ENCODE measurements at regions not wholly inside any gene's neighbourhood (a gene's known extent, or its start where the extent isn't known, plus 50 kb on each side); places are given as distances from the start of the nearest gene placed in this dataset.

- no peak for DNase-seq (ENCODE audit: low spot score)
Observed at GRCh38 chr17:34143430-34143829, 111.7 kb upstream of the CCL2 start.

DNA sequence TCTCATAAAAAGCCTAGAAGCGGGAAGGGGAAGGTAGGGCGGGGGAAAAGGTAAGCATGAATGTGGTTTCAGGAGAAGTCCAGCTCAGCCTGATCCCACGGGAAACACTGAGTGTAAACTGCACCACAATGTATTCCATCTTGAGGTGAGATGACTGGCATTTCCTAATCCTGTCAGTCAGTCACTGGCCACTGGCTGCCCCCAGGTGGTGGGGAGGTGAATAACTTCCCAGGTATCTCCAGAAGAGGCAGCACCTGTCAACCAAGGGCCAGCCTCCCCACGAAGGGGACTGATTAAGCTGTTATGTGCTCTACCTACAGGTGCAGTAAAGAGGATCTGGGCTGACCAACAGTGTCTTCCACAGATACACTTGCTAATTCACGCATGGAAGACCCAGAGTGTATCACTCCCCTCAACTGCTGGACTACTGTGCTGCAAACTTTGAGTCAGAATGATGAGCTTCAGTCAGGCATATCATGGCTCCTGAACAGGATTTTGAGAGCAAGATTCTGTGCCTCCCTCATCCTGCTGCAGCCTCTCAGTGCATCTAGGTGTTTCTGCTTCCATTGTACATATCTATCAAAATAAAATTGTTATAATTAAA, 108.5 kb upstream of the CCL2 start:
- no peak for DNase-seq (ENCODE audit: low spot score)

DNA sequence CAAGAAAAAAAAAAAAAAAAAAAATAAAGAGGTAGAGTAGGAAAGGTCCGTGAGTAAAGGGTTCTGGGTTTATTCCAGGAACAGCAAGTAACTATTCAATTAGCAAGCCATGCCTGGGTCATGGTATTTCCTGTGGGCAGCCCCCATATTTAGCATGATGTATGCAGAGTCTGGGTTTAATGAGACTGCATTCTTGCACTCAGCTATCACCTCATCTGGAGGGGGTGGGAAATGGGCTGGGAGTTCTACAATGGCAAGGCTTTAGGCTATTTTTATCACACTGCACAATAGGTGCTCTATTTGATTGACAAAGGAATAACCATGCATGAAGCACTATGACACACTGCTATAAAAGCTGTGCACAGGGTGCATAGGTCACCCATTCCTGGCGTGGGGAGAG, 104.0 kb upstream of the CCL2 start:
- DNase-seq (ENCODE audit: low spot score), result no peak

DNA sequence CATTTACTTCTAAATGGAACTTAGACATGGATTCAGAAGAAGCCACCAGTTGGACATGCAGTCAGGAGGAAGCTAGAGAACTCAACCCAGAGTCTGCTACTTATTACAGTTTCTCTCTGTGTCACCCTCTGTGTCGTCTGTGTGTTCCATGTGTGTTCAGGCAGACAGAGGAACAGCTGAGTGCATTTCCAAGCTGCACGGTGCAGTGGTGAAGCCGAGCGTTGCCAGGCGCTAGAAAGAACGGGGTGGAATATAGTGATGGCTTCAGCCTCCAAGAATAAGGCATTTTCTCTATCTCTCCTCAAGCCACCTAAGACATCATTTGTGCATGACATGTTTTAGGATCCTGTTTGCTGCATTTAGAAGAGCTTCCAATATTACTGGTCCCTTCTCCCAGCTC, 101.1 kb upstream of the CCL2 start:
- DNase-seq (ENCODE audit: low spot score), result no peak

DNA sequence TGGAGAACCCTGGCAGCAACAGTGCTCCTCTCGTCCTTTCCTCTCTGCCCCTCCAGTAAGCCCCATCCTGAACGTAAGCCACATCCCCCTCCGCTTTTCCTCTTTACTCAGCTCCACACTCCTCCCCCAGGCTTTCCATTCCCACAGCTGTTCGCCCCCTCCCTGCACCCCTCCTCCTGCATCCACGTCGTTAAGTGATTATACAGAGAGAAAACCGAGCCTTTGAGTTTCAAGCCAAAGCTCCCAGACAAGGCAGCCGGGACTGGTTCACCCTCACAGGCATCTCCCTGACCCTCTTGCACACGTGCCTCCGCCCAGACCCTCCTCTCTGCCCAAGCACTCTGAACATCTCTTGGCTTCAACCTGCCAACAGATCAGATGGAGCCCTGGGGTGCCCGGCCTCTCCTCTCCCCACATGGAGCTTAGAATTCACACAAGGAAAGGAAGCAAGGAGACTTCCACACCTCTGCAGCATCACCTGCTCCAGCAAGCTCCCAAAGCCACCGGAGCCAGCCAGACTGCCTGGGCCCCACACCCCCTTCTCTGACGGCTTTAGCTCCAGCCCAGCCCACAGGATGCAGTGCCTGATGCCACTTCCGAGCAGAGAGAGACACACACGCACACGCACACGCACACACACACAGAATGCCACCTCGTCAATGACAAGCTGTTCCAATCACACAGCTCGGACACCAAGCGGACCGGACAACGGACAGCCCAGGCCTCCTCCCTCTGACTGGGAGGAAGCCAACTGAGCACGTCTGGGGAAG, 99.9 kb upstream of the CCL2 start:
- DNase-seq (ENCODE audit: low spot score), result no peak

DNA sequence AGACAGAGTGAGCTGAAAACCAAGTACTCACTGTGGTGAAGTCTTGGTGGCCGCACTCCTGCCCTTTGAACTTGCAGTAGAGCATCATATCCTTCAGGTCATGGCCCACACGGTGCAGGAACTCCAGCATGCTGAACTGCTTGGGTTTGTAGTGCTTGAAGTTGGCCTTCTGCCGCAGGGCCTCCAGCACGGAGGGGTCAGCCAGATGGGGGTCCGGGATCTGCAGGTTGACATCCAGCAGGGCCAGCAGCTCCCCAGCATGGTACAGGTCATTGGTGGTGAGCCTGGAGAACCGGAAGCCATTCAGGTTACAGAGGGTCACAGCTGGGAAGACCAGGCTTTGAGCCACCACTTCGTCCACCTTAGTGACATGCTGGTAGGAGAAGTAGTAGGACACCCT, 99.1 kb upstream of the CCL2 start:
- DNase-seq (ENCODE audit: low spot score), result no peak

DNA sequence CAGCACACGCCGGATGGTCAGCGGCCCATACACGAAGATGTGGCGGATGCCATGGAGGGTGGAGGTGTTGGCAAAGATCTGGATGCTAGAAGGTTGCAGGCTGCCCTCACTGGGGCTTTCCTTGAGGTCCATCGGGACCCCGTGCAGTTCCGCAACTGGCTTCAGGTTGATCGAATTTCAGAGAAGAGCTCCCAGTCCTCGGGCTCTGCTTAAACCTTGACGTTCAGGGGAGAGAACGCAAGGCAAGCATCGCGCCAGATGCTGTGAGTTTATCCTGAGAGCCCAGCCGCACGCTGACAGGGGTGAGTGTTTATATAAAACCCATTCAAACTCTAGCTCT, 98.7 kb upstream of the CCL2 start:
- no peak for DNase-seq (ENCODE audit: low spot score)

DNA sequence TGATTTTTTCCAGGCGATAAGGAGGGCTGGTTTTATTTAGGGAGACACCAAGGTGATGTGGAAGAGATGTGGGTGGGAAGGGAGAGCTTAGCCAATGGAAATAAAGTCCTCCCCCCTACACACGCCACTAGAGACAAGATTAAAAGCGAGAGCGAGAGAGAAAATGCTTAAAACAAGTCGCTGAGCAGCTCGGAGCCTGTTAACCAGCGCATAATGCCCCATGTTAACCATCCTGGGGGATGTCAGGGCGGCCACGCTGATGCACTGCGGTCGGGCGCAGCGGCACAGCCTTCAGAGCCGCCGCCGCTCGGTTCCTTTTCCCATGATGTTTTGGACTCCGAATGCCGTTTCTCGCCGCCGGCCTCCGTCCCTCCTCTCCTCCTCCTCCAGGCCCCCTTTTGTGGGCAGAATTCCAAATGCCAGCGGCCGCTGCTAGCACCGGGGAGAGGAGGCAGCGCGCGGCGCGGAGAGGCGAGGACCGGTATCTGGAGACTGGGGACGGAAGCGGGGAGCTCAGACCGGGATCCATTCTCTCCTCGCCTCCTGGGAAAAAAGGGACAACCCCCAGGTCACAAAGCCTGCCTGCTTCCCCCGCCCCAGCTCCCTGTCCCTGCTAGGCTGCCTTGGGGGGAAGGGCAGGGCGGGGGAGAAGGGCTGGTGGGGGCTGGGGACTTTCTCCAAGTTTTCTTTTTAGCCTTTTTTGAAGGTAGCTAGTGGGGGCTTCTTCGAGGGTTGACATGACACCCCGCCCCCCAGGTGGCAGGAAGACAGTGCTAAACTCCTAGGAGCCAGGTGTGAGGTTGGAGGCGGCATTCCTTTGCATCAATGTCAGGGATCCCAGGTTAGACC, 98.1 kb upstream of the CCL2 start:
- no peak for DNase-seq (ENCODE audit: low spot score)

DNA sequence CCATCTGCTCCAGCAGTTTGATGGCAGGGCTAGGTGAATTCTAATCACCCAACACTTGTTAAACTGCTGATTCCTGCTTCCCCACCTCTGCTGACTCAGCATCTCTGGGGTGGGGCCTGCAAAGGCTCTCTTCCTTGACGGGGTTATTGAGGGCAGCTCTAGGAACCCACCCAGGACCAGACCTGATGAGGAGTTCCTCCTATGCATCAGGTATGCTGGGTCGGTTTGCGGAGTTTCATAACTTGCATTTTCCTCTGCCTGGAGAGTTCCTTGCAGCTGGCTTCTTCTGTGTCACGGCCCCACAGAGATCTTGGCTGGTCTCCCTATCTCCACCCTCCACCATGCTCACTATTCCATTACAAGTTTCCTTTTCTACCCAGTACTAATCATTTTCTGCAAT, 93.4 kb upstream of the CCL2 start:
- no peak for DNase-seq (ENCODE audit: low spot score)

- no peak for DNase-seq (ENCODE audit: low spot score)
Observed at GRCh38 chr17:34163123-34163522, 92.0 kb upstream of the CCL2 start.

- DNase-seq (ENCODE audit: low spot score), result no peak
Observed at GRCh38 chr17:34163646-34164045, 91.4 kb upstream of the CCL2 start.

DNA sequence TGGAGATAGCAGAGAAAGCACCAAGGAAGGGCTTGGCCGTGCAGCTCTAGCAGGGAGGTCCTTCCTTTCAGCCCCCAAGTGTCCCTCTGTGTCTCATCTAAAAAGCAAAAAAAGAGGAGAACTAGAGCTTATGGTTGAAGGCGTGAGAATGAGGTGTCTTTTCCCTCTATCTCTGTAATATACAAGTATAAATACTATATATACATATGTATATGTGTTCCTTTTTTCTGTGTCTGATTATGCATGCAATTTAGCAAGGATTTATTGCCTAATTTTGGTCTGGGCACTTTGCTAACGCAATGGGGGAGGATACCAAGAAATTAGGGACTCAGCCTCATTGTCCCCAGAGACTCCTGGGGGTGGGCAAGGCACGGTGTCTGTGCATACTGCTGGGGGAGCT, 90.2 kb upstream of the CCL2 start:
- no peak for DNase-seq (ENCODE audit: low spot score)

DNA sequence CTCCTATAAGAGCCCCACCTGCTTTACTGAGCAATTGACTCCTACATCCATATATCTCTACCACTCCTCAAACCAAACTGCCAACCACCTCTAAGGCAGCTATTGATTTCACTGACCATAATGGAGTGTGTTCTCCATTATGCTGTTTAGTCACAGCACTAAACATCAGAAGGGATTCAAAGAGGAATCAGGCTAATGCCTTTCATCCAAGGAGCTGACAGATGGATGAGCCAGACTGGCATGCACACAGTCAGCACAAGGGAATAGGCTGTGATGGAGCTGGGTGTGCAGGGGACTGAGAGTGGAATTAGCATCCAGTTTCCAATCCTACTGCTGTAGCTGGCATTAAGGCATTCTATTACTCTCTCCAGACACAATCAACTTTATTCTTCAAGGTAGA, 88.7 kb upstream of the CCL2 start:
- DNase-seq (ENCODE audit: low spot score), result no peak

- DNase-seq (ENCODE audit: low spot score), result no peak
Observed at GRCh38 chr17:34167354-34167753, 87.7 kb upstream of the CCL2 start.

DNA sequence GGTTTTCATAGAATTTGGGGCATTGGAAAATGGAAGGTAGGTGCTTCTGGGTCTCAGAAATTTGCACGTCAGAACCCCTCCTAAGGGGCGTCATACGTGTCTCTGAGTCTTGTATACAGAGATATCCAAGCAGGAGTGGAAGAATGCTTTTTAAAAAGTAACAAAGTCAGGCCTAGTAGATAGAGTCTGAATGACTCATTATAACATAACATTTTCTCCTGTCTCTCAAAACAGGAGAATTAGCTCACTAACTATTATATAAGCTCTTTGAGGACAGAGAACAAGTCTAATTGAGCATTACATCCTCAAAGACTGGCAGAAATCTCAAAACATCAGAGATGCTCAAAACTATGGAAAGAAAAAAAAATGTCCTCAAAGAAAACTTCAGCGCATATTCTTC, 86.1 kb upstream of the CCL2 start:
- no peak for DNase-seq (ENCODE audit: low spot score)

DNA sequence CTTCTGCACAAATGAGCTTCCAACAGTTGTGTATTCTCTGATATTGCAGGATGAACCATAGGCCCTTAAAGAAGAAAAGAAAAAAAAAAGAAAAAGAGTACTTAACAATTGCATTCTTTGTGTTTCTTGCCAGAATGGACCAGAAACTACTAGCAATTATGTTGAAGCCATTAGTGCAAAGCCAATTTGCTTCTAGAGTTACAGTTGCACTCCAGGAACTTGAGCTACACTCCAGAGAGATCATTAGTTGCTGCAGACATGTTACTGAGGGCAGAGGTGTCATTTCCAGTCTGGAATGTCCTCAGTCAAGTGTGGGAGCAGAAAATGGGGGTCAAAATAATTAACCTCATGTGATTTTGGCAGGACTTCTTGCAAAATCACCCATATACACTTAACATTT, 85.6 kb upstream of the CCL2 start:
- no peak for DNase-seq (ENCODE audit: low spot score)

GRCh38 chr17:34171245-34171818, 83.8 kb upstream of the CCL2 start:
- DNase-seq (ENCODE audit: low spot score), result no peak

DNA sequence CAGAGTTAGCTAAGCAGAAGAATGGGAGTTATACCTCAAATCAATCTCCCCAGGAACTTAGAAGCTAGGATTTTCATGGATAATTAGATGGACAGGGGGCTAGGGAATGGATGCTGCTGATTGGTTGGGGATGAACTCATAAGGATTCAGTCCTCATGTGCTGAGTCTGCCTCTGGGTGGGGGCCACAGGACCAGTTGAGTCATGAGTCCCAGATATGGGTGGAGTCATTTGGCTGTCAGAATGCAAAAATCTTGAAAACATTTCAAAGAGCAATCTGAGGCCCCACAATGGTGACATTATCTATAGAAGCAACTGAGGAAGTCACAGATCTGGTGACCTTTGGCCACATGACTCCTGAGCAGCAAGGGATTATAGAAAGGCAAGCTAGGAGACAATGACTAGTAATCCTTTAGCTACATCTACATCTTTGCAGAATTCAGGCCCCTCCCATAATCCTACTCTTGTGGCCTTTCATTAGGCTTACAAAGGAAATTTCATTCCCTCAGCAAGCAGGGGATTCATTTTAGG, 82.6 kb upstream of the CCL2 start:
- no peak for DNase-seq (ENCODE audit: low spot score)

GRCh38 chr17:34173241-34173640, 81.8 kb upstream of the CCL2 start:
- DNase-seq (ENCODE audit: low spot score), result no peak

DNA sequence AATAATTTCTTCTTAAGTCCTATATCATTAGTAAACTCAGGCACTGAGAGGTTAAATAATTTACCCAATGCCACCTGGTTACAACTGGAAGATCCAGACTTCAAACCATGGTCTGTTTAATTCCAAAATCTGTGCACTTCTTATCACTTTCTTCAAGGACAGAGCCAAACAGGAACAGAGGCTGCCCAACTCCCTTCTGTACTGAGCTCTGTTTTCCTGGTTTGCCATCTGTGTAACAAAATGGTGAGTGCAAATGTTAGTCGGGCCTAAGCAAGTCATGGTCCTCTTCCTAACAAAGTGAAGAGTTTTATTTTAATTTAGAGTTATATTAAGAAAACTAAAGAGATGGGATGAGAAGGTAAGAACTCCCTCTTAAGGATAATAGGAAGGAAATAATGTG, 80.6 kb upstream of the CCL2 start:
- DNase-seq (ENCODE audit: low spot score), result no peak

- DNase-seq (ENCODE audit: low spot score), result no peak
Observed at GRCh38 chr17:34176440-34176839, 78.6 kb upstream of the CCL2 start.

- no peak for DNase-seq (ENCODE audit: low spot score)
Observed at GRCh38 chr17:34177642-34178041, 77.4 kb upstream of the CCL2 start.

- DNase-seq (ENCODE audit: low spot score), result no peak
Observed at GRCh38 chr17:34178092-34178491, 77.0 kb upstream of the CCL2 start.

All from left forelimb (tissue), 1 donor.